ENCODE measurements at regions not wholly inside any gene's neighbourhood (a gene's known extent, or its start where the extent isn't known, plus 50 kb on each side); places are given as distances from the start of the nearest gene placed in this dataset.

DNA sequence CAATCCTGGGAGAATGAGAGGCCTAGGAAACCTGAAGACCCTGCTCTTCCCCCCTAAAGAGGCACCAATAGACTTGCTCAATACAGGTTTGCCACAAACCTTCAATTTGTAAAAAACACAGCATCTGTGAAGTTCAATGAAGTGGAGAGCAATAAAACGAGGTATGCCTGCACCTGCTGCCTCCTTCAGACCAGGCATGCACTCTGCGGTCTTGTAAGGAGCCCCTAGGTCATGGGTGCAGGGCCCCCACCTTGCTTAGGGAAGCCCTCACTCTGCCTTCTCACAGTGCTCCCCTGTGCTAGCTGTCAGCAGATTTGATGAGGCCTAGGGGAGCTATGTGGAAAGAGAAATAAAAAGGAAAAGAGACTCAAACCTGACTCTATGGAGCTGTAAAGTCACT is 72.1 kb upstream of the GALNT10 start:
- TF ChIP-seq EZH2 (IDR thresholded peaks at IDR 0.05; ENCODE audit: insufficient read depth, poor library complexity, severe bottlenecking) (no peak), EZH2phosphoT487 (IDR thresholded peaks at IDR 0.05; ENCODE audit: insufficient read depth, low read depth) (no peak)
